Coronary artery (tissue), 2 donors: ENCODE measurements at regions not wholly inside any gene's neighbourhood (a gene's known extent, or its start where the extent isn't known, plus 50 kb on each side); places are given as distances from the start of the nearest gene placed in this dataset.
"Not testable (repeated sequence)": the region's sequence is repeated elsewhere in the genome, so short reads cannot be mapped to it uniquely, and the experiment has no call there.

ENCODE experiments used
- DNase-seq: peaks from one replicate; pipeline ENCODE4 v3.0.0-alpha.2; 2017; ENCODE audit warnings: low spot score
- H3K27ac ChIP-seq, 2 donors: fragments of 200-600 bp; sonication (generic); one replicate each; pipeline ENCODE4 v1.5.1; 2016 to 2019
- H3K4me3 ChIP-seq: fragments of 200-600 bp; sonication (generic); 2 replicates; pipeline ENCODE4 v1.5.1; 2016; ENCODE audit warnings: mild to moderate bottlenecking, moderate library complexity
- TF ChIP-seq, protein P1 (sequence below): fragments of 200-600 bp; sonication (generic); IDR thresholded peaks from one replicate; pipeline ENCODE4 v1.5.1; 2019; ENCODE audit warnings: antibody characterized with exemption

DNA sequence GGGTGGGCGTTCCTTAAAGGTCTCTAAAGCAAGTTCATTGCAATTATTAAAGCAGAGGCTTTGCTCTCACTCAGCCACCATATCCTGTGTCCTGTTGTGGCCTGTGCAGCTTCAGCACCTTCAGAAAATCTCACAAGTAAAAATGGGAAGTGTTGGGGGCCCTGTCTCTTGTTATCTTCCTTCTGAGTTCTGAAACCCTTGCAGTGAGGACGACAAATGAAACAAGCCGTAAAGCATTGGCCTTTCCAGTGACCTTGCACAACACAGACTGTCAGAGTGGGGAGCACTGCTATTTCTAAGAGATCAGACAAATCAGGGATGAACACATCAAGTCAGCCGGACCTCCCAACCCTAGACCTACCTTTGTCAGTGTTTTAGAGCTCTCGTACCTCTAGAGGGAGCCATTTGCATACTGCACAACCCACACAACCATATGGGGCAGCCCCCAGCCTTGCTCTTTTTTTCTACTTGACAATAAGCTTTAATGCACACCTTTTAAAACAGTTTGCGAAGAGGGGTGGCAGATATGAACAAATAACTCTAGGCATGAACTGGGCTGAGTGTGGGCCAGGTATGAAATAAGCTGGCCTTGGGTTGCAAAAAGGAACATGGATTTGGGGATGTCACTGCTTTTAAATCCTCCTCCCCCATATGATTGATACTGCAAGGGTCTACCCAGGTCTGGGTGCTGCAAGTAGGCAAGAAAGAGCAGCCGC is 89.8 kb downstream of the KATNIP start:
- TF ChIP-seq, protein P1, sequence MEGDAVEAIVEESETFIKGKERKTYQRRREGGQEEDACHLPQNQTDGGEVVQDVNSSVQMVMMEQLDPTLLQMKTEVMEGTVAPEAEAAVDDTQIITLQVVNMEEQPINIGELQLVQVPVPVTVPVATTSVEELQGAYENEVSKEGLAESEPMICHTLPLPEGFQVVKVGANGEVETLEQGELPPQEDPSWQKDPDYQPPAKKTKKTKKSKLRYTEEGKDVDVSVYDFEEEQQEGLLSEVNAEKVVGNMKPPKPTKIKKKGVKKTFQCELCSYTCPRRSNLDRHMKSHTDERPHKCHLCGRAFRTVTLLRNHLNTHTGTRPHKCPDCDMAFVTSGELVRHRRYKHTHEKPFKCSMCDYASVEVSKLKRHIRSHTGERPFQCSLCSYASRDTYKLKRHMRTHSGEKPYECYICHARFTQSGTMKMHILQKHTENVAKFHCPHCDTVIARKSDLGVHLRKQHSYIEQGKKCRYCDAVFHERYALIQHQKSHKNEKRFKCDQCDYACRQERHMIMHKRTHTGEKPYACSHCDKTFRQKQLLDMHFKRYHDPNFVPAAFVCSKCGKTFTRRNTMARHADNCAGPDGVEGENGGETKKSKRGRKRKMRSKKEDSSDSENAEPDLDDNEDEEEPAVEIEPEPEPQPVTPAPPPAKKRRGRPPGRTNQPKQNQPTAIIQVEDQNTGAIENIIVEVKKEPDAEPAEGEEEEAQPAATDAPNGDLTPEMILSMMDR: no peak
- no peak overlapping the region for H3K4me3 ChIP-seq
- no peak for DNase-seq
- no peak overlapping the region for H3K27ac ChIP-seq

DNA sequence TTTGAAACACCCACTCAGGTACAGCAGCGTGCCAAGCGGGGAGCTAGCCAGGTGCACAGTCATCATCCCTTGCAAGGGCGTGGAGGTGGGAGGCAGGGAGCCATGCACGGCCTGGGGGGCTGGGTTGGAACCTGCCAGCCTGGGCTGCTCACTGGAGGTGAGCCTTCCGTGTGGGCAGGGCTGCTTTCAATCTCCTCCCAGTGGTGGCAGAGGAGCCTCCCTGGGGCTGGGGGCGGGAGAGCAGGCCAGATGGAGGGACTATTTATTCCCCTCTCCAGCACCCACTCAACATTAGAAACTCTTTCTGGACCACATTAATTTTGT is 90.3 kb downstream of the KATNIP start:
- H3K4me3 ChIP-seq: no peak overlapping the region
- no peak overlapping the region for H3K27ac ChIP-seq
- no peak for DNase-seq
- TF ChIP-seq, protein P1: no peak

DNA sequence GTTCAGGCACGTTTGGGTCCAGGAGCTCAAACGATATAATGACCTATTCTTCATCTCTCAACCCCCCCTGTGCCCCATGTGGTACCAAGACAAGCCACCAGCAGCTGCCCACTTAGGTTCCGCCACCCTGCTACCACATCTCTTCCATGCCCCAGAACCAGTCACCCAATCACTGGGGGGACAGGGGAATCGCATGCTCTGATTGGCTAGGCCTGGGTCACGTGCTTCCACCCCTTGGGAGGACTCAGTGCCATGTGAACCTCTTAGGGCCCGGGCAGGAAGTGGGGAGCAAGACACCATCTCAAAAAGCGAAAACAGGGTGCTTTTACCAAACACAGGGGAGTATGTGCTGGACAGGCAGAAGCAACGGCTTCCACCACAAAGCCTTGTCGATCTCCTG is 91.3 kb downstream of the KATNIP start:
- H3K27ac ChIP-seq: no peak overlapping the region
- TF ChIP-seq, protein P1: no peak
- no peak overlapping the region for H3K4me3 ChIP-seq

DNA sequence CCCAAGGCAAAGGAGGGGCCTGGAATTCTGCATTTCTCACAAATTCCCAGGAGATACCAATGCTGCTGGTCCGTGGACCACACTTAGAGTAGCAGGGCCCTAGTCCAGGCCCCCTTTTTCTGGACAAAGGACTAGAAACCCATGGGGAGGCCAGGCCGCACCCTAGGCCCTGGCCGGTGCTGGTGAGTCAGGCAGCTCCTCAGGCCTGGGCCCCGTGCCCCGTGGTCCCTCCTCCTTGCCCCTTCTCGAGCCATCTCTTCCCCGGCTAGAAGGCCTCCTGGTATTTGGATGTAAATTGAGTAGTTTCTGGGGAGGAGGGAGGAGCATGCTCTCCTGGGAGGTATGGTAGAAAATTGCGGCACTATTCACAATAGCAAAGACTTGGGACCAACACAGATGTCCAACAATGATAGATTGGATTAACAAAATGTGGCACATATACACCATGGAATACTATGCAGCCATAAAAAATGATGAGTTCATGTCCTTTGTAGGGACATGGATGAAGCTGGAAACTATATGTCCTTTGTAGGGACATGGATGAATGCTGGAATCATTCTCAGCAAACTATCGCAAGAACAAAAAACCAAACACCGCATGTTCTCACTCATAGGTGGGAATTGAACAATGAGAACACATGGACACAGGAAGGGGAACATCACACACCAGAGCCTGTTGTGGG is 91.9 kb downstream of the KATNIP start:
- not testable (repeated sequence) for H3K4me3 ChIP-seq, DNase-seq, H3K27ac ChIP-seq

More for the DNA sequence above, 91.3 kb downstream of the KATNIP start:
- no peak for DNase-seq

DNA sequence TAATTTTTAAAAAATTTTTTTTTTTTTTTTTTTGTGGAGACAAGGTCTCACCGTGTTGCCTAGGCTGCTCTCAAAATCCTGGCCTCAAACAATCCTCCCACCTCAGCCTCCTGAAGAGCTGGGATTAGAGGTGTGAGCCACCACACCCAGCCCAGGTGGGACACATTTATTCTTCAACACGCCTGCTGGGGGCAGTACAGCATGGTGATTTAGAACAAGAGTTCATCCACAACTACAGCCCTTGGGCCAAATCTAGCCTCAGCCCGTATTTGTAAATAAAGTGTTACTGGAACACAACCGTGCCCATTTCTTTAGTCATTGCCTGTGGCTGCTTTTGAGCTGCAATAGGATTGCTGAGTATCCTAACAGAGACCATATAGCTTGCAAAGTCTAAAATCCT is 92.8 kb downstream of the KATNIP start:
- TF ChIP-seq, protein P1: no peak
- H3K4me3 ChIP-seq: no peak overlapping the region
- no peak for DNase-seq
- H3K27ac ChIP-seq: no peak overlapping the region

DNA sequence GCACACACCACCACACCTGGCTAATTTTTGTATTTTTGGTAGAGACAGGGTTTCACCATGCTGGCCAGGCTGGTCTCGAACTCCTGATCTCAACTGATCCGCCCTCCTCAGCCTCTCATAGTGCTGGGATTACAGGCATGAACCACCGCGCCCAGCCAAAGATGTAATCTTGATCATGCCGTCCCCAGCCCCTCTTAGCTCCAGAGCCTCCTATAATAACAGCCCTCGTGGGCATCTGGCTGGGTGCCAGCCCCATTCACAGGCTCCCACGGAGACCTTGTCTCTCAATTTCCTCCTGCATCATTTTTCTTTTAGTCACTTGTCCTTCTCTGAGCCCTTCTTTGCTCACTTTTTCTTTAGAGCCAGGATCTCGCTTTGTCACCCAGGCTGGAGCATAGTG is 94.2 kb downstream of the KATNIP start:
- TF ChIP-seq, protein P1: no peak
- no peak for DNase-seq
- no peak overlapping the region for H3K4me3 ChIP-seq
- no peak overlapping the region for H3K27ac ChIP-seq

DNA sequence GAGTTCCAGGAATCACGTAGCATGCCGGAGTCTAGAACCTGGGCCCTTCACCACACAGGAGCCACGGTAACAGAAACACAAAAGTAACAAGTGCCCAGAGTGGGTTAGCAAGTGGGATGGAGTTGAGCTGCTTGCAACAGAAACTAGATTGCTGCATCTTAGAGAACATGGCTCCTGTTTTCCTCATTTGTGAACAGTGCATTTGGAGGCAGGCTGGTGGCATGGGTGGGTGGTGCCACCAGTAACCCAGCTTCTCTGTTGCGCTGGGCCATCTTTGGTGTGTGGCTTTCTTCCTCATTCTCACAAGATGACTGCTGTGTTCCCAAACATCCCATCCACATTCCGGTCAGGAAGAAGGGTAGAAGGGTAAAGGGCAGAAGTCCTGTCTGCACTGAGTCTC is 95.5 kb downstream of the KATNIP start:
- TF ChIP-seq, protein P1: no peak
- no peak for DNase-seq
- no peak overlapping the region for H3K27ac ChIP-seq
- H3K4me3 ChIP-seq: no peak overlapping the region
